HG02642 (cell line): ENCODE measurements at regions not wholly inside any gene's neighbourhood (a gene's known extent, or its start where the extent isn't known, plus 50 kb on each side); places are given as distances from the start of the nearest gene placed in this dataset.

Experiments
- ATAC-seq: cut with Tn5 transposase; IDR thresholded peaks from one replicate; pipeline ENCODE4 v1.9.1; 2021; ENCODE audit warnings: mild to moderate bottlenecking; ENCODE audit not compliant: unreplicated experiment, poor library complexity

DNA sequence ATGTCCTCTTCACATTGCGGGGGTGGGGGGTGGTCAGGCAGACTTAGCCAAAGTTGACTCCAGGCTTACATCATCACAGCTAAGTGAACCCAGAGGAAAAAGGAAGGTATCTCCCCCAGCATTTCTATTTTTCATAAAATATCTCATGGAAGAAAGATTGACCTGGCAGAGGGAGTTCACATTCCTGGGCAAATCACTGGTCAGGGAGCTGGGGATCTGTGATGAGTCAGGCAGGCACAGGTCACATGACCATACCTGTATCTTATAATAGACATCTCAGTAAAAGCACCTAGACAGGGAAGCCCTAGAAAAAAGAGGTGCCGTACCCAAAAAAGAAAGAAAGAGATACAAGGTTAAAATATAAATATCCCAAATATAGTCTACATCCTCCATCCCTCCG is 57.3 kb upstream of the WWC1 start:
- no peak for ATAC-seq

DNA sequence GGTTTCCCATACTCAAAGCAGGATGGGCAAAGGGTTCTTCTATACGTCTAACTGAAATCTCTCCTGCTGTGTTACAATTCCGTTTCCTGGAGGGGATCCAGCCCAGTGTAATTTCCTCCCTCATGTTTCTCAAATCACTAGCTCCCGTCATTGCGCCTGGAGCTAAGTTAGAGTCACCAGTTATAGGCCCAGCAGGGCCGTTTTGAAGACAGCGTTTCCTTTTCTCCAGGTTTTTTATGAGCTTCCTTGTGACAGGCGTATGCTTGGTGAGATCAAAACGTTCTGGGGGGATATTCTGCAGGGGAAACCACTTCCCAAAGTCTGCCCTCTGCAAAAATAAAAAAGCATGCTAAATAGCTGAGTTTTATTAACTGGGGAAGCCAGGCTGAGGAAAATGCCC is 53.0 kb upstream of the WWC1 start:
- ATAC-seq: no peak

DNA sequence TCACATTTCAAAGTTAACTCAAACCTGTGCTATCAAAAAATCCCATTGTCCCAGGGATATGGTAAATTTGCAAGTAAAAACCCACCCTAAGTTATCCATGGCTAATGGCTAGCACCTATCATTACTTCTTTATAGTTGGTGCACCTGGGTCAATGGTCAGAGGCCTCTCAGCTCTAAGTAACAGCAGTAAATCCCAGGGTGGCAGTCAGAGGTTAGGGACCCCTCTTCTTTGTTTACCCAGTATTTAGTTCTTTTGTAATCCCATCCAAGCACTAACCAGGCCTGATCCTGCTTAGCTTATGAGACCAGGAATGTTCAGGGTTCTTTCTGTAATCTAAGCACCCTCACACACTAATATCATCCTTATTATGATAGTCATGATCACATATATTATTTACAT is 52.1 kb upstream of the WWC1 start:
- ATAC-seq: no peak
